Neural progenitor cell (in vitro differentiated cells): ENCODE measurements at regions not wholly inside any gene's neighbourhood (a gene's known extent, or its start where the extent isn't known, plus 50 kb on each side); places are given as distances from the start of the nearest gene placed in this dataset.

Source experiments
- DNase-seq: peaks from one replicate; pipeline ENCODE4 v3.0.0-alpha.2; 2016; ENCODE audit warnings: low spot score
- H2AFZ ChIP-seq: fragments of 200-600 bp; sonication (generic); replicated peaks from 2 replicates; pipeline ENCODE4 v1.6.1; 2016; ENCODE audit warnings: antibody characterized with exemption
- H3F3A ChIP-seq: fragments of 200-600 bp; sonication (generic); 2 replicates; pipeline ENCODE4 v1.6.1; 2016; ENCODE audit warnings: antibody characterized with exemption, low read depth
- H3K27ac ChIP-seq: fragments of 200-600 bp; sonication (generic); 2 replicates; pipeline ENCODE4 v1.5.1; 2016; ENCODE audit warnings: mild to moderate bottlenecking
- H3K27me3 ChIP-seq: fragments of 200-600 bp; sonication (generic); 2 replicates; pipeline ENCODE4 v1.6.1; 2016; ENCODE audit warnings: mild to moderate bottlenecking, moderate library complexity
- H3K36me3 ChIP-seq: fragments of 200-600 bp; sonication (generic); 2 replicates; pipeline ENCODE4 v1.5.1; 2016
- H3K4me1 ChIP-seq: fragments of 200-600 bp; sonication (generic); 2 replicates; pipeline ENCODE4 v1.6.1; 2016; ENCODE audit warnings: mixed run types
- H3K4me2 ChIP-seq: fragments of 200-600 bp; sonication (generic); 2 replicates; pipeline ENCODE4 v1.6.1; 2016
- H3K4me3 ChIP-seq: fragments of 200-600 bp; sonication (generic); 2 replicates; pipeline ENCODE4 v1.5.1; 2016
- H3K79me2 ChIP-seq: fragments of 200-600 bp; sonication (generic); 2 replicates; pipeline ENCODE4 v1.6.1; 2016; ENCODE audit warnings: low read depth
- H3K9ac ChIP-seq: fragments of 200-600 bp; sonication (generic); 2 replicates; pipeline ENCODE4 v1.6.1; 2016
- H3K9me3 ChIP-seq: fragments of 200-600 bp; sonication (generic); 2 replicates; pipeline ENCODE4 v1.5.1; 2016; ENCODE audit warnings: low read depth
- H4K20me1 ChIP-seq: fragments of 200-600 bp; sonication (generic); 2 replicates; pipeline ENCODE4 v1.6.1; 2016; ENCODE audit warnings: low read depth
- H3K27ac Mint-ChIP-seq: 3 replicates; pipeline ENCODE4 v1.8.0; 2021; ENCODE audit warnings: mixed read lengths
- H3K27me3 Mint-ChIP-seq: 2 replicates; pipeline ENCODE4 v1.8.0; 2022; ENCODE audit warnings: low read depth, mild to moderate bottlenecking, inconsistent platforms, moderate library complexity, mixed read lengths; ENCODE audit not compliant: insufficient read depth
- H3K36me3 Mint-ChIP-seq: 3 replicates; pipeline ENCODE4 v1.8.0; 2021; ENCODE audit warnings: mixed read lengths
- H3K4me1 Mint-ChIP-seq: 3 replicates; pipeline ENCODE4 v1.8.0; 2021; ENCODE audit warnings: mixed read lengths
- H3K4me3 Mint-ChIP-seq: 3 replicates; pipeline ENCODE4 v1.8.0; 2021; ENCODE audit warnings: mild to moderate bottlenecking, moderate library complexity, mixed read lengths
- H3K9me3 Mint-ChIP-seq: 3 replicates; pipeline ENCODE4 v1.8.0; 2020; ENCODE audit warnings: mixed read lengths
- CTCF ChIP-seq: fragments of 200-600 bp; sonication (generic); IDR thresholded peaks from 2 replicates; pipeline ENCODE4 v1.5.1; 2017; ENCODE audit warnings: antibody characterized with exemption, mild to moderate bottlenecking
- EZH2 ChIP-seq: fragments of 200-600 bp; sonication (generic); IDR thresholded peaks from 2 replicates; pipeline ENCODE4 v1.6.1; 2017; ENCODE audit warnings: antibody characterized with exemption, mild to moderate bottlenecking, moderate library complexity
- EZH2phosphoT487 ChIP-seq: fragments of 200-600 bp; sonication (generic); IDR thresholded peaks from 2 replicates; pipeline ENCODE4 v1.6.1; 2017; ENCODE audit warnings: antibody characterized with exemption

- no peaks in the 10 kb centered on the region for H3K9me3 Mint-ChIP-seq
- Histone ChIP-seq H3K27ac (no peak overlapping the region), H3K79me2 (no peaks in the 10 kb centered on the region), H3K27me3 (no peaks in the 10 kb centered on the region), H3K9me3 (no peaks in the 10 kb centered on the region), H3F3A (no peaks in the 10 kb centered on the region), H3K9ac (no peak overlapping the region), H3K4me2 (no peak overlapping the region), H3K4me3 (no peak overlapping the region), H2AFZ (no peak overlapping the region), H3K4me1 (no peaks in the 10 kb centered on the region), H3K36me3 (no peaks in the 10 kb centered on the region), H4K20me1 (no peaks in the 10 kb centered on the region)
- TF ChIP-seq EZH2phosphoT487 (no peak), CTCF (no peak), EZH2 (no peak)
- no peaks in the 10 kb centered on the region for H3K36me3 Mint-ChIP-seq
- H3K27ac Mint-ChIP-seq, result no peak overlapping the region
- DNase-seq, result no peak
- H3K4me3 Mint-ChIP-seq, result no peak overlapping the region
- no peaks in the 10 kb centered on the region for H3K4me1 Mint-ChIP-seq
- no peaks in the 10 kb centered on the region for H3K27me3 Mint-ChIP-seq
Observed at GRCh38 chrX:13518126-13518525, 51.3 kb upstream of the EGFL6 start.

GRCh38 chrX:13515211-13515930, 54.0 kb upstream of the EGFL6 start:
- Histone ChIP-seq H3K9ac (no peak overlapping the region), H2AFZ (no peak overlapping the region), H3K27ac (no peak overlapping the region), H3K79me2 (no peaks in the 10 kb centered on the region), H3K27me3 (no peaks in the 10 kb centered on the region), H3F3A (no peaks in the 10 kb centered on the region), H3K4me3 (no peak overlapping the region), H3K4me2 (no peak overlapping the region), H3K9me3 (no peaks in the 10 kb centered on the region), H4K20me1 (no peaks in the 10 kb centered on the region), H3K4me1 (no peaks in the 10 kb centered on the region), H3K36me3 (no peaks in the 10 kb centered on the region)
- H3K36me3 Mint-ChIP-seq, result no peaks in the 10 kb centered on the region
- peaks cover 2% of the 10 kb centered on the region for H3K9me3 Mint-ChIP-seq
- H3K27me3 Mint-ChIP-seq, result no peaks in the 10 kb centered on the region
- H3K4me1 Mint-ChIP-seq, result no peaks in the 10 kb centered on the region
- H3K4me3 Mint-ChIP-seq, result no peak overlapping the region
- no peak overlapping the region for H3K27ac Mint-ChIP-seq
- DNase-seq, result no peak
- no peak for TF ChIP-seq EZH2
- TF ChIP-seq EZH2phosphoT487, result no peak
- TF ChIP-seq CTCF, result no peak

- peaks cover 2% of the 10 kb centered on the region for H3K9me3 Mint-ChIP-seq
- Histone ChIP-seq H4K20me1 (no peaks in the 10 kb centered on the region), H3K27ac (no peak overlapping the region), H3K4me1 (no peaks in the 10 kb centered on the region), H3K79me2 (no peaks in the 10 kb centered on the region), H3K9me3 (no peaks in the 10 kb centered on the region), H3K4me3 (no peak overlapping the region), H3K27me3 (no peaks in the 10 kb centered on the region), H3F3A (no peaks in the 10 kb centered on the region), H2AFZ (peak overlapping the region; percentile 31), H3K4me2 (no peak overlapping the region), H3K36me3 (no peaks in the 10 kb centered on the region), H3K9ac (no peak overlapping the region)
- H3K4me1 Mint-ChIP-seq, result no peaks in the 10 kb centered on the region
- TF ChIP-seq CTCF (no peak), EZH2phosphoT487 (no peak), EZH2 (no peak)
- no peak overlapping the region for H3K4me3 Mint-ChIP-seq
- no peaks in the 10 kb centered on the region for H3K36me3 Mint-ChIP-seq
- DNase-seq, result no peak
- no peaks in the 10 kb centered on the region for H3K27me3 Mint-ChIP-seq
- H3K27ac Mint-ChIP-seq, result no peak overlapping the region
Observed at GRCh38 chrX:13511944-13512330, 57.5 kb upstream of the EGFL6 start.
